ENCODE measurements at regions not wholly inside any gene's neighbourhood (a gene's known extent, or its start where the extent isn't known, plus 50 kb on each side); places are given as distances from the start of the nearest gene placed in this dataset.

- H3K27ac ChIP-seq: no peak overlapping the region
- H3K9ac ChIP-seq (ENCODE audit: low read depth in 2 of 2, low read length in 2 of 2): peak overlapping the region in 1 of 2 donors; percentile 52
- H3K27me3 ChIP-seq: no peaks in the 10 kb centered on the region
Observed at GRCh38 chr1:23634518-23634839, 57.1 kb upstream of the RPL11 start.

GRCh38 chr1:23632479-23633160 lies 59.0 kb upstream of the RPL11 start:
- H3K4me3 ChIP-seq: no peak overlapping the region
- H3K27ac ChIP-seq: no peak overlapping the region
- H3K36me3 ChIP-seq: no peaks in the 10 kb centered on the region
- H3K27me3 ChIP-seq: no peaks in the 10 kb centered on the region
- H3K9ac ChIP-seq (ENCODE audit: low read depth in 2 of 2, low read length in 2 of 2): no peak overlapping the region
- H3K9me3 ChIP-seq: no peaks in the 10 kb centered on the region
- DNase-seq: no peak
- H3K4me1 ChIP-seq: no peaks in the 10 kb centered on the region
- intact Hi-C loops (cut with DNase I): no loop called here
- no peak for TF ChIP-seq CTCF (IDR thresholded peaks at IDR 0.05)

More at GRCh38 chr1:23634518-23634839, 57.1 kb upstream of the RPL11 start:
- no peak for TF ChIP-seq CTCF (IDR thresholded peaks at IDR 0.05)
- Histone ChIP-seq H3K4me3 (no peak overlapping the region), H3K4me1 (no peaks in the 10 kb centered on the region), H3K36me3 (no peaks in the 10 kb centered on the region), H3K9me3 (no peaks in the 10 kb centered on the region)
- no peak for DNase-seq
- intact Hi-C loops (cut with DNase I): no loop called here

- no peak overlapping the region for H3K27ac ChIP-seq
- DNase-seq: no peak
- H3K9ac ChIP-seq (ENCODE audit: low read depth in 2 of 2, low read length in 2 of 2): no peak overlapping the region
- H3K4me3 ChIP-seq: no peak overlapping the region
- H3K27me3 ChIP-seq: no peaks in the 10 kb centered on the region
- no peaks in the 10 kb centered on the region for H3K36me3 ChIP-seq
- intact Hi-C loops (cut with DNase I): no loop called here
- no peaks in the 10 kb centered on the region for H3K9me3 ChIP-seq
- no peak for TF ChIP-seq CTCF (IDR thresholded peaks at IDR 0.05)
- no peaks in the 10 kb centered on the region for H3K4me1 ChIP-seq
Observed at GRCh38 chr1:23629708-23630290, 61.8 kb upstream of the RPL11 start.

- intact Hi-C loops (cut with DNase I): no loop called here
- no peaks in the 10 kb centered on the region for H3K9me3 ChIP-seq
- H3K4me3 ChIP-seq: no peak overlapping the region
- H3K27ac ChIP-seq: no peak overlapping the region
- H3K9ac ChIP-seq (ENCODE audit: low read depth in 2 of 2, low read length in 2 of 2): no peak overlapping the region
- no peaks in the 10 kb centered on the region for H3K27me3 ChIP-seq
- no peak for DNase-seq
- no peaks in the 10 kb centered on the region for H3K36me3 ChIP-seq
- no peaks in the 10 kb centered on the region for H3K4me1 ChIP-seq
- TF ChIP-seq CTCF (IDR thresholded peaks at IDR 0.05): no peak
Observed at GRCh38 chr1:23628951-23629387, 62.6 kb upstream of the RPL11 start.

GRCh38 chr1:23627069-23627735 lies 64.4 kb upstream of the RPL11 start:
- Histone ChIP-seq H3K9ac (ENCODE audit: low read depth in 2 of 2, low read length in 2 of 2) (peak overlapping the region; percentile 39 to 40), H3K27ac (no peak overlapping the region), H3K27me3 (no peaks in the 10 kb centered on the region), H3K4me1 (no peaks in the 10 kb centered on the region), H3K4me3 (no peak overlapping the region), H3K9me3 (no peaks in the 10 kb centered on the region), H3K36me3 (no peaks in the 10 kb centered on the region)
- no peak for TF ChIP-seq CTCF (IDR thresholded peaks at IDR 0.05)
- peak; percentile 36 for DNase-seq
- intact Hi-C loops (cut with DNase I): no loop called here
